ENCODE measurements at regions not wholly inside any gene's neighbourhood (a gene's known extent, or its start where the extent isn't known, plus 50 kb on each side); places are given as distances from the start of the nearest gene placed in this dataset.

DNA sequence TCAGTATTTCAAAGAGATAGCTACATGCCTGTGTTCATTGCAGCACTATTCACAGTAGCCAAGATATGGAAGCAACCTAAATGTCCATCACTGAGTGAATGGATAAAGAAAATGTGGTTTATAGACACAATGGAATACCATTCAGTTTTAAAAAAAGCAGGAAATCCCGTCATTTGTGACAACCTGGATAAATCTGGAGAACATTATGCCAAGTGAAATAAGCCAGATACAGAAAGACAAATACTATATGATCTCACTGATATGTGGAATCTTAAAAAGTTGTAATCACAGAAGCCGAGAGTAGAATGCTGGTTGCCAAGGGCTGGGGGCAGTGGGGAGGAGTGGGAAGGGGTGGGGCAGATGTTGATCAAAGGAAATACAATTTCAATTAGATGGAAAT lies 235.8 kb upstream of the IGFBP3 start:
- intact Hi-C loops (cut with DNase I): no loop called here
- no peak for DNase-seq

DNA sequence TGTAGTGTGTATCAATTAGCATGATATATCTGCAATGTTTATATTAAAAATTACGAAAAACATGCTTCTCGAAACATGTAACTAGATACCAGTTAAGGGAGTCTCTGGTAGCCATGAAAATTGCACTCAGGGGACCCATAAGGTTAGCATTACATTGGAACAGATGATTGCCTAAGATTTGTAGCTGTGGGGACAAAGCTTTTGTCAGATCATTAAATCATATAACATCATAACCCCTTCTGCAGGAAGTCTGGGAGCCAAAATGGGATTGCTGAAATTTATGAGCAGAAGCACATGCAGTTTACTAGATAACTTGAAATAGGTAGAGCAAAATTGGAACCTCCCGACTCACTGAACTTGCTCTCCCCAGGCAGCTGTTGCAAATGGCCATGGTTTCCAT lies 235.0 kb upstream of the IGFBP3 start:
- intact Hi-C loops (cut with DNase I): no loop called here
- DNase-seq: no peak

DNA sequence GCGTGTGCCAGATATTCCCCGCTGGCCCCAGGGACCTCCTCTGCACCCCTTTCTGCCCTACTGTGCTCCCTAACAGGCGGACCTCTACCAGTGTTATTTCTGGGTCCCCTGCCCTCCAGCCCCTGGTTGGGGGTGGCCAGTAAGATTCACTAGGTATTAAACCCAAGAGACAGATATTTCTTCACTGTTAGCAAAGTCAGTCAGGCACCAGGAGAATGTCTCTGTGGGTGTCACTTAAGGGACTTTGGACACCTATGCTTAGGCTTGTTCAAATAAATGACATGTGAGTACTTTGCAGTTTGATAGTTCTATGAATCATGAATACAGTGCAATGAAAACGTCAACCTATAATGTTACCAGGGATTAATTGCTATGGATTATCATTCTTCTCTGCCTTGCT lies 234.3 kb upstream of the IGFBP3 start:
- intact Hi-C loops (cut with DNase I): no loop called here
- no peak for DNase-seq

DNA sequence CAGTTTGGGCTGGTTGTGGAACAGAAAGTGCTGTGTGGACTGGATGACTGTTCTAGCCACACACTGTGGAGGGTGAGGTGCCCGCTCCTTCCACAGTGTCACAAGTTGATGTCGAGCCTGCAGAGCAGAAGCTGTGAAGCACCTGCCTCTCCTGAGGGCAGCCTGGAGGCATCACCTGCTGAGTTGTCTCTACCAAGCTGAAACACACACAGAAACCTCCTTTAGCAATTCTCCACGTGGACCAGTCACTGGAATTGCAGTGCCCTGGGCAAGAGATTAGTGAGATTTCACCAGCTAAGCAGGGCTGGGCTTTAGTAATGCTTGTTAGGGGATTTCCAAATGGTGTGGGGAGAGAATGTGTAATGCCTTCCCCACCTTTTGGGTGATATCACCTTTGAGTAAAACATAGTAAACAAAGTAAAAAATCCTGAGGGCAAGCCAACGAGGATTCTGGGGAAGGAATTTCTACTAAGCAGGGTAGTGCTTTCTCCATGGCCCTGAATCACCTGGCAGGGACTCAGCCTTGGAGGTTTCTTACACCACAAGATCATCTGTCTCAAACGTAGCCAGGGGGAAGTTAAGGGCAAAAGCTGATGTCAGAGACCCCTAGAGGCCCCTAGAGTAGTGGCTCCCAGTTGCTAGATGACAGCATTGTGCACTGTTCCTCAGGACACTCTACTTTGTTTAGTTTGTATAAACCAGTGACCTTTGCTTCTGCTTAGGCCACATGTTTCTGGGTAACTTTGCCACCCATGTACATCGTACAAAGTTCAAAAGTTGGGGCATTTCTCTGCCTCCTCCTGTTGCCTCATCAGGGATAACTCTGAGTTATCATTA lies 233.1 kb upstream of the IGFBP3 start:
- intact Hi-C loops (cut with DNase I): no loop called here
- DNase-seq: no peak

DNA sequence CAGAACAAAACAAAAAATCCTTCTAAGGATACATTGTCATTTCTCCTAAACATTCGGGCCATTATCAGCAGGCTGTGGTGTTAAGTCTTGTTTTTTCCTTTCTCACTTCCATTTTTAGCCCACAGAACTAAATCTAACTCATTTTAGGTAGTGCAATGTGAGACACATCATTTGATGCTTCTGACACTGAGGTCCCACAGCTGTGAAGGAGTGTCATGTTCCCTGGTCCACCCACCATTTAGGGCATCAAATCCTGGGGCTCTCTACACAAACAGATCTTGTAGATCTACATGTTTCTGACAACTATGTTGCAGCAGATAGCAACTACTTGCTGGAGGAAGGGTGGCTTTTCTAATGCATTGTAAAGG lies 232.5 kb upstream of the IGFBP3 start:
- DNase-seq: no peak
- intact Hi-C loops (cut with DNase I): no loop called here

DNA sequence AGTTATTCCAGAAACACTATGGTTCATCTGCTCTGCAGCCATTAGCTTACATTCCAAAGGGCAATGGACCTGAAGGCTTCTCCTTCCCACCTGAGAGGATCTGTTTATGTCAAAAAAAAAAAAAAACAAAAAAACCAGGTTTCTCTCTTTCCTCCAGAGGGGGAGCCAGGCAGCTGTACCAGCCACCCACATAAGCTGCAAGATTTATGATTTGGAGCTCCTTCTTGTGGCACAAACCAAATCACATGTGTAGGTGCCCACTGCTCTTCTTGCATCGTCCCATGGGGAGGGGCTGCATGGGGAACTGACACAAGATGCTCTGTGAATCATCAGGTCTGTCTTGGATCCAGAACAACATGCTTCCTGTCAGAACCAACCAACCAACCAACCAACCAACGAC lies 231.6 kb upstream of the IGFBP3 start:
- intact Hi-C loops (cut with DNase I): no loop called here
- DNase-seq: no peak

DNA sequence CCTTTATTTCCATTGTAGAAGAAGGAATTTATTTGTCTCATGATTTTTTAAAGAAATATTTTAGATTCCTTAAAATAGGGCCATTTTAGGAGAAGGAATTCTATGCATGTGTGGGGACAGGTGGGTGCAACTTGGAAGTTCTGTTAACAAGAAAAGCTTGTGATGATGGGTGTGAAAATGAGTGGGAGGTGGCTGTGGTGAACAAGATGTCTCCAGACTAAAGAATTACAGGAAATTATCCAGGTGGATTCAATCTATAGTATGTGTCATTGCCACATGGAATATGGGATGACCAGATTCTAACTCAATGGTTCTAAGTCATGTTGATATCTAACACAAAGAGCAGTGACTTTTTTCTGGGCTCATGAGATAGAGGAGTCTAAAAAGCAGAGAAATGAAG lies 229.6 kb upstream of the IGFBP3 start:
- intact Hi-C loops (cut with DNase I): no loop called here
- no peak for DNase-seq

DNA sequence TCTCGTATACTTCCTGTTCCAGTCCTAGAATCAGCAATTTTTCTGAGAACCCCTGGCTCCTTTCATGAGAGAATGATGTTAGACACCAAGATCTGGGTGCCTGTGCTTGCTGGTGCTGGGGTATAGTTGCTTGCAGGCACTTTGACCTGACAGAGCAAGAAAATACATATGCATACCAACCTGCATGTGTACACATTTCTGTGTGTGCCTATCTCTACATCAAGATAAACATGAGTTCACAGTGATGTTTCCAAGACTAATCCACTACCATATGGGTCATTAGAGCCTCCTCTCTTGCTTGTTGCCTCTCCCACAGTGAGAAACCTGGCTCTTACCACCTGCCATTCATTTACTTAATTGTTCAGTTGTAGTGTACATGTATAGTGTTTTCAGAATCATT lies 229.1 kb upstream of the IGFBP3 start:
- DNase-seq: no peak

DNA sequence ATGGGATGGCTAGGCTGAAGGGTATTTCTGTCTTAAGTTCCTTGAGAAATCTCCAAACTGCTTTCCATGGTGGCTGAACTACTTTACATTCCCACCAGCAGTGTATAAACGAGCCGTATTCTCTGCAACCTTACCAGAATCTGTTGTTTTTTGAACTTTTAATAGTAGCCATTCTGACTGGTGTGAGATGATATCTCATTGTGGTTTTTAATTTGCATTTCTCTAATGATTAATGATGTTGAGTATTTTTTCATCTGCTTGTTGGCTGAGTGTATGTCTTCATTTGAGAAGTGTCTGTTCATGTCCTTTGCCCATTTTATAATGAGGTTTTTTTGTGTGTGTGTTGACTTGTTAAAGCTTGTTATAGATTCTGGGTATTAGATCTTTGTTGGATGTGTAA lies 226.8 kb upstream of the IGFBP3 start:
- DNase-seq: no peak

More for the DNA sequence above, 229.1 kb upstream of the IGFBP3 start:
- intact Hi-C loops (cut with DNase I): no loop called here

DNA sequence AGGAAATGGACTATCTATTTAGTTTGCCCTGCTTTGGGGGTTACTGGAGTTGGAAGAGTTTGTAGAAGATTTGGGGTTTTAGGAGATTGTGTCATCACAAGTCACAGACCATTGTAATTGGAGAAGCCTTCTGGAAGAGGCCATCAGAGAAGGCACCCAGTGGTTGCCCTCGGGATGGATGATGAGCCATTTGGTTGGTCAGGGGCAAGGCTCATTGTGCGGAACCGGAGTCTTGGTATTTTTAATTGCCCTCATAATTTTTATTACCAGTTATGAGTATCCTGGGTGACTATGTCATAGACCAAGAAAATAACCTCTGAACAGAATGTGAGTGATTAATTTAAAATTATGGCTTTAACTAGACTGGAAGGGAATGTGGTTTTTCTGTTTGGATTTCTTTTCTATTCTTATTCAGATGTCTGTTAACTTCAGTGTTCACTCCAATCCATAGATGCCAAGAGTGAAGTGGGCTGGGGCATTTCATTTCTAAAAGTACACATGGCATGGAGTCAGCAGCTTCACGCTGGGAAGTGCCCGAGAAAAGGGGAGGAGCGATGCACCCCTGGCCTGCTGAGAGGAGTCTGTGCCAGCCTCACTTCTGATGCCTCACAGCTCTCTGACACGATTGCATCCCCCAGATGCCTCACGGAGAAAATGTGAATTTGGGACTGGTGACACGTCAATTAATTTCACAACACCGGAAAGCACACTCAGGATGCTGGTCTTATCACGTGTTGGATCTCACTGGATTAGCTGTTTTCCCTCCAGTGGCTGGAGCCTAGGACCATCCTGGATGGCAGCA lies 225.6 kb upstream of the IGFBP3 start:
- DNase-seq: no peak
- intact Hi-C loops (cut with DNase I): no loop called here

More for the DNA sequence above, 226.8 kb upstream of the IGFBP3 start:
- intact Hi-C loops (cut with DNase I): no loop called here

DNA sequence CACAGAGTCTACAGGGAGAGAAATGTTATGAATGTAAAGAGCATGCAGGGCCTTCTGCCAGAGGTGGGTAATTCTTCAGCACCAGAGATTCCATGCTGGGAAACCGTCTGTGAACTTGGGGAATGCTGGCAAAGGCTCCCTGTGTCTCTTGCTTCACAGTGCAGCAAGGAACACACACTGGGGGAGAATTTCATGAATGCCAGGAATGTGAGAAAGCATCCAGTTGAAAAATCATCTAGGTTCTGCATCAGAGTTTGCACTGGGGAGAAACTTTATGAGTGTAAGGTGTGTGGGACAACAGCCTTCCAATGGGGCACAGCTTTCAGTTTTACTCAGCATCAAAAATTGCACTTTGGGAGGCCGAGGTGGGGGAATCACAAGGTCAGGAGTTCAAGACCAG lies 224.3 kb upstream of the IGFBP3 start:
- DNase-seq: no peak
- intact Hi-C loops (cut with DNase I): no loop called here

DNA sequence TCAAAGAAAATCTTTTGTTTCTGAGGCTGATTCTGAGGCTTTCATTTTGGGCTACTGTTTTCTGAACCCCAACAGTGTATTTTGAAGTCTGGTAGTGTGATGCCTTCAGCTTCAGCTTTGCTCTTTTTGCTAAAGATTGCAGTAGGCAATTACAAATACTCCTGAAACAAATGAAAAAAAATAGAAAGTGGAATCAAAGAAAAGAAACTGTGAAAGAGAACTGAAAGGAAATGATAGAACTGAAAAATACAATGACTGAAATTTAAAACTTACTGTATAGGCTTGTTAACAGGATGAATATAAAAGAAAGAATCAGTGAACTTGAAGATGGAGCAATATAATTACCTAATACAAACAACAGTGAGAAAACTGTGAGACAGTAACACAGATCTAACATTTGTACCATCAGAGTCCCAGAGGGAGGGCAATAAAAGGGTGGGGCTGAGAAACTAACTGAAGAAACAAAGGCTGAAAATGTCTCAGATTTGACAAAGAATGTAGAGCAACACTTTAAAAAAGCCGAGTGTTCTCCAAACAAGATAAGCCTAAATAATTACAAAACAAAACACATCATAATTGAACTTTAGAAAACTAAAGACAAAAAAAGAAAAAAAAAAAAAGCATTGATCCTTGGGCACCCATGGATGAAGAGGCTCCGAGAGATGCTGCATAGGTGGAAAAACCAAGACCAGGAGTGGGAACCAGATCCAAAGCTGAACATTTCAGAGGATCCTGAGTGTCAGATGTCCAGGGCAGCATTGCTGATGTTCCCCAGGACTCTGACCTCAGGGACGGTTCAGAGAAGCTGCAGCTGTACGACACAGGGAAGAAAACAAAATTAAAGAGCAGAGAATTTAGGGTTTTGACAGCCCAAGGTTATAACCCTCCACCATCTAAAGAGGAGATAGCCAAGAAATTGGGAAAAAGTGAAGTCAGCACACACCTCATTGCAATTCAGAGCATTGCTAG lies 223.2 kb upstream of the IGFBP3 start:
- no peak for DNase-seq
- intact Hi-C loops (cut with DNase I): no loop called here

DNA sequence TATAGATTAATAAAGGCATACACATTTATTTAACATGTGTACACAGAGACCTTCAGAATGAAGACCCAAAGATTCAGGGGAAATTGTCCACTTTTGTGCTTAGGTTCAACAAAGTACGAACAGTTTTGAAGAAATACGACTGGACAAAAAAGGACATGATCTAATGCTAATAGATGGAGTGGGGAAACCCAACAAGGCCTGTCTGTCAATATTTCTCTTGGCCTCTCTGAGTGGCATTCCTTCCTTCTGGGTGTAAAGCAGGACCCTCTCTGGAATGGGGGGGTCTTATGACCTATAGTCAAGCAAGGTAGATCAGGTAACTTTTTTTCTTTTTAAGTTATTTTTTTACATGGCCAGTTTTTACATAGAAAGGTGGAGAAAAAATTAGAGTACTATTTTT lies 222.3 kb upstream of the IGFBP3 start:
- intact Hi-C loops (cut with DNase I): no loop called here
- DNase-seq: no peak

DNA sequence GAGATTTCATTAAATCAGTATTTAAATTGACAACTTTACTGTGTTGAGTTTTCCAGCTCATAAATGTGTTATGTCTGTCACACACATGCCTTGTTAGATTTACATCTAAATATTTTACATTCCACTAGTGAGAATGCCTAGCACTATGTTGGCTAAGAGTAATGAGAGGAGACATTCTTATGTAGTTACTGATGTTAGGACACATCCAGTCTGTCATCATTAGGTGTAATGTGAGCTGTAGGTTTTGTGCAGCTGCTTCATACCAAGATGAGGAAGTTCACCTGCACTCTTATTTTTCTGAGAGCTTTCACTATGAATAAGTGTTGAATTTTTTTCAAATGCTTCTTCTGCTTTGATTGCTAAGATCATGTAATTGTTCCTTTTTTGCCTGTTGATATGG lies 218.0 kb upstream of the IGFBP3 start:
- DNase-seq: no peak
- intact Hi-C loops (cut with DNase I): no loop called here

DNA sequence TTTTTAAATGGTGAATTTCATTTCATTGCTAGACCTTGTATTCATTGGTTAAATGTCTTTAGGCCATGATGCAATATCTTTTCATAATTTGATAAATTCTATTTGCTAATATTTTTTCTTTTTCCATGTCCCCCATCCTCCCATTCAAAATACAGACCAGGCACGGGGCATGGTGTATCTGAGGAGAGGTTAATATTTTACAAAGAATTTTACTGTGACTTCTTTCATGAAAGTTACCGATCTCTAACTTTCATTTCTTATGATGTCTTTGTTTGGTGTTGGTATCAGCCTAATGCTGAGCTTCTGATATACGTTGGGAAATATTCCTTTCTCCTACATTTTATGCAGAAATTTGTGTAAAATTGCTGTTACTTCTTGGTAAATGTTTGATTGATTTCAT lies 216.7 kb upstream of the IGFBP3 start:
- intact Hi-C loops (cut with DNase I): no loop called here
- no peak for DNase-seq

DNA sequence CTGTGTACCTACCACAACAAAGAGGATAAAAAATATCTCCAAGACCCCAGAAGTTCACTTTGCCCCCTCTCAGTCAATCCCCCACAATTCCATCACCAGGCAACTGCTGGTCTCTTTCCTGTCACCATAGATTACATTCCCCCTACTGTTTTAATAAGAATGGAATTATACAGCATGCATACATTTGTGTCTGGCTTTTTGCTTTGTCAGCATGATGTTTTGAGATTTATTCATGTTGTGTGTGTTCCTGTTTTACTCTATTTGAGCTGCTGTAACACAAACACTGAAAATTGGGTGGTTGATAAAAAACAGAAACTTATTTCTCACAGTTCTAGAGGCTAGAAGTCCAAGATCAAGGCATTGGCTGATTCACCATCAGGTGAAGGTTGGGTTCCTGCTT lies 214.5 kb upstream of the IGFBP3 start:
- DNase-seq: no peak
- intact Hi-C loops (cut with DNase I): no loop called here

DNA sequence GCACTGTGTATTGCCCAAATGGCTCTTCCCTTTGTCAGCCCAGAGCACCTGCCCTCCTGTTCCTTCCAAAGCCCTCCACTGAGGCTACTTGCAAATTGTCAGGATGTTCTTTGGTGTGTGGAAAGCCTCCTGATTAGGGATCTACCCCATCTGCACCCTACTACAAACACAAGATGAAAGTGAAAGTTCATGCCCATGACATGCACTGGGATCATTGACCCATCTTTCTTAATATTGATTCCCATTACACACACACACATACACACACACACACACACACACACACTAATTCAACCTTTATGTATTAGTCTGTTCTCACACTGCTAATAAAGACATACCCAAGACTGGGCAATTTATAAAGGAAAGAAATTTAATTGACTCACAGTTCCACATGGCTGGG lies 213.7 kb upstream of the IGFBP3 start:
- intact Hi-C loops (cut with DNase I): no loop called here
- DNase-seq: no peak

DNA sequence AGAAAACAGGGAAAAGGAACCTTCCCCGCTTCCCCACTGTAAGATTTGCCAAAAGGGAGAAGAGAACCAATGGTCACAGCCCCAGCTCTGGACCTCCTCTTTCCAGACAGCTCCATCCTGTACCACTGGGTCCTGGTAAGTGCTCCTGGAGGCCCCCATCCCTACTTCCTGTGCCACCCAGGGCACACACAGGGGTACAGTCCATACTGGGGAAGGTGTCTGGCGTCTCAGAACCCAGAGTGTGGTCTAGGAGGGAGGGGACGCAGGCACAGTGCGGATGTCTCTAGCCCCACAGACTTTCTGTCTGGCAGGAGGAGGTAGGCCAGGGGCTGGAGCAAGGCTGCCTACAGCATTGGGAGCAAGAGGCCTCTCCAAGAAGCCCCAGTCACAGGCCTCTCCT lies 213.3 kb upstream of the IGFBP3 start:
- no peak for DNase-seq
- intact Hi-C loops (cut with DNase I): no loop called here

DNA sequence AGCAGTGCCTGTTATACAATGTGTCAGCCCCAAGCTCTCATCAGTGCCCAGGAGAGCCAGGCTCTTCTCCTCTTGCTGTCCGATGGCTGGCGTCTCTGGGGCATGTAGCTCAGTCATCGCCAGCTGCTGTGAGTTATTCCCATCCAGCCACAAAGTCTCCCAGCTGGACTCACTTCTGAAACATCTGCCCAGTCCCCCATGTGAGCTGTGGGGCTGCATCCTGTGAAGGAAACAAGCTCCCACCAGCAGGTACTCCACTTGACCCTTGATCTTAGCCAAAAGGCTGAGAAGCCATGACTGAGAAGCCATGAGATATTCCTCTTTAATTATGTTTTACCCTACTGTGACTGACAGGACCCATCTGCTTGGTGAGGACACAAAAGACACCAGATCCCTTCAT lies 212.7 kb upstream of the IGFBP3 start:
- intact Hi-C loops (cut with DNase I): no loop called here

DNA sequence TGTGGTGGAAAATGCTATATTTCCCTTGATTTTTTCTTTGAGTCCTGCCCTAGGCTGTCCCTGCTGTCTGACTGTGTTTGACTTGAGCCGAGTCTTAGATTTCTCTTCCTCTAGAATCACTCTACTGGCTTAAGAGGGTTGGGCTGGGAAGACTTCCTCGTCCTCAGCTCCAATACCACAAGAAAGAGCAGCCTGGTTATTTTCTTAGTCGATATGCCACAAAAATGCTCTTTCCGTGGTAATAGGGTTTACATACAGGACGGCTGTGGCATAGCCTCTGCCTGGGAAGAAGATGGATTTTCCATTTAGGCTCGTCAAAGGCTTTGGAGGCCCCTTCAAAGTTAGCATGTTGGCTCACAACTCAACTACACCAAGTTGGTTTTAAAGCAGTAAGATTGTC lies 212.0 kb upstream of the IGFBP3 start:
- no peak for DNase-seq
- intact Hi-C loops (cut with DNase I): no loop called here

More for the DNA sequence above, 212.7 kb upstream of the IGFBP3 start:
- DNase-seq: no peak

All from head of caudate nucleus (tissue), 42 donors.